Brain microvascular endothelial cell (primary cell): ENCODE measurements at regions not wholly inside any gene's neighbourhood (a gene's known extent, or its start where the extent isn't known, plus 50 kb on each side); places are given as distances from the start of the nearest gene placed in this dataset.

Experiments
- DNase-seq: peaks from one replicate; pipeline ENCODE4 v3.0.0-alpha.2; 2020
- H3K27ac ChIP-seq: fragments of 250-450 bp; sonication (Bioruptor Pico); 2 replicates; pipeline ENCODE4 v1.5.1; 2020; ENCODE audit warnings: mild to moderate bottlenecking, moderate library complexity
- H3K27me3 ChIP-seq: fragments of 250-450 bp; sonication (Bioruptor Pico); replicated peaks from 2 replicates; pipeline ENCODE4 v1.5.1; 2020; ENCODE audit warnings: mild to moderate bottlenecking
- H3K36me3 ChIP-seq: fragments of 250-450 bp; sonication (Bioruptor Pico); replicated peaks from 2 replicates; pipeline ENCODE4 v1.5.1; 2020; ENCODE audit warnings: mild to moderate bottlenecking
- H3K4me3 ChIP-seq: 2 replicates; pipeline ENCODE4 v1.5.1; 2011; ENCODE audit warnings: low read depth, mild to moderate bottlenecking, control low read depth, low read length, moderate library complexity
- in situ Hi-C: cut with HindIII; loops from 2 replicates; pipeline ENCODE4 v1.10.0; 2017; ENCODE audit warnings: low sequenced_read_pairs, low pct_ligation_motif_present
- TF ChIP-seq, protein P1 (sequence below): IDR thresholded peaks from 2 replicates; pipeline ENCODE4 v1.5.1; 2011; ENCODE audit warnings: low read depth, mild to moderate bottlenecking, moderate library complexity, low read length, control low read depth, inconsistent platforms; ENCODE audit errors: missing control alignments

DNA sequence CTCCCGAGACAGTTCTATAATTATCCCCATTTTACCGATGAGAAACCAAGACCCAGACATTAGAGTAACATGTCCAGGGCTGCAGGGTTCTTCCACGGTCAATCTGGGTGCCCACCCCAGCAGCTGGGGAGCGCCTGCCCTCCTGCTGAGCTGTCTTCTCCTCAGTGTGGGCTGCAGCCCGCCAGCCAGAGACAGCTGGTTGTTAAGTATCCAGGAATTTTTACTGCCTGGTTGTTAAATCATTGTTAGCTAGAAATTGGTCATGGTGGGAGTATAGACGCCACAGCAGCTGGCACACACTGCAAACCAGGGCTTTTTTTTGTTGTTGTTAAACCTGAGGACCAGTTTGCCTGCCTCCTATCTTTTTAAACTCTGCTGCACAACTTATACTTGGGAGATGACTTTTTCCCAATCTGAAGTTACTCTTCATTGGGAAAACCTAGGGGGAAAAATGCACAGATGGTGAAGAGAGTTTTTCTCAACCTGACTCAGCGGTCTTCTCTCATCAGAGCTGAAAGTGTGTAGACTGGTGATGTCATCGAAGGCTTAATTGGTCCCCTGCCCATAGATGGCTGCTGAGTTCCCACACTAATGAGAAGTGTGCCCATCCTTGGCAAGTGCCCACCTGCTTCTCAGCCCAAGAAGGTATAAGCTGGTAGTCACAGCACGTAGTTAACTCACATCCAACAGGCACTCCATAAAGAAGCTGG lies 208.6 kb downstream of the DRD1 start:
- TF ChIP-seq, protein P1, sequence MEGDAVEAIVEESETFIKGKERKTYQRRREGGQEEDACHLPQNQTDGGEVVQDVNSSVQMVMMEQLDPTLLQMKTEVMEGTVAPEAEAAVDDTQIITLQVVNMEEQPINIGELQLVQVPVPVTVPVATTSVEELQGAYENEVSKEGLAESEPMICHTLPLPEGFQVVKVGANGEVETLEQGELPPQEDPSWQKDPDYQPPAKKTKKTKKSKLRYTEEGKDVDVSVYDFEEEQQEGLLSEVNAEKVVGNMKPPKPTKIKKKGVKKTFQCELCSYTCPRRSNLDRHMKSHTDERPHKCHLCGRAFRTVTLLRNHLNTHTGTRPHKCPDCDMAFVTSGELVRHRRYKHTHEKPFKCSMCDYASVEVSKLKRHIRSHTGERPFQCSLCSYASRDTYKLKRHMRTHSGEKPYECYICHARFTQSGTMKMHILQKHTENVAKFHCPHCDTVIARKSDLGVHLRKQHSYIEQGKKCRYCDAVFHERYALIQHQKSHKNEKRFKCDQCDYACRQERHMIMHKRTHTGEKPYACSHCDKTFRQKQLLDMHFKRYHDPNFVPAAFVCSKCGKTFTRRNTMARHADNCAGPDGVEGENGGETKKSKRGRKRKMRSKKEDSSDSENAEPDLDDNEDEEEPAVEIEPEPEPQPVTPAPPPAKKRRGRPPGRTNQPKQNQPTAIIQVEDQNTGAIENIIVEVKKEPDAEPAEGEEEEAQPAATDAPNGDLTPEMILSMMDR: no peak
- no peak overlapping the region for H3K4me3 ChIP-seq
- no peak overlapping the region for H3K27ac ChIP-seq

GRCh38 chr5:175230299-175230698 lies 213.7 kb downstream of the DRD1 start:
- Histone ChIP-seq H3K27me3 (no peaks in the 10 kb centered on the region), H3K4me3 (no peak overlapping the region), H3K36me3 (no peaks in the 10 kb centered on the region), H3K27ac (no peak overlapping the region)
- TF ChIP-seq, protein P1: no peak
- DNase-seq: no peak
- in situ Hi-C loops: no loop called here

More for the DNA sequence above, 208.6 kb downstream of the DRD1 start:
- Histone ChIP-seq H3K36me3 (no peaks in the 10 kb centered on the region), H3K27me3 (no peaks in the 10 kb centered on the region)
- DNase-seq: no peak
- in situ Hi-C loops: no loop called here

- no peaks in the 10 kb centered on the region for H3K27me3 ChIP-seq
- no peak overlapping the region for H3K4me3 ChIP-seq
- in situ Hi-C loops: no loop called here
- DNase-seq: no peak
- H3K36me3 ChIP-seq: no peaks in the 10 kb centered on the region
- TF ChIP-seq, protein P1: no peak
- H3K27ac ChIP-seq: no peak overlapping the region
Observed at GRCh38 chr5:175226506-175226905, 217.5 kb downstream of the DRD1 start.

DNA sequence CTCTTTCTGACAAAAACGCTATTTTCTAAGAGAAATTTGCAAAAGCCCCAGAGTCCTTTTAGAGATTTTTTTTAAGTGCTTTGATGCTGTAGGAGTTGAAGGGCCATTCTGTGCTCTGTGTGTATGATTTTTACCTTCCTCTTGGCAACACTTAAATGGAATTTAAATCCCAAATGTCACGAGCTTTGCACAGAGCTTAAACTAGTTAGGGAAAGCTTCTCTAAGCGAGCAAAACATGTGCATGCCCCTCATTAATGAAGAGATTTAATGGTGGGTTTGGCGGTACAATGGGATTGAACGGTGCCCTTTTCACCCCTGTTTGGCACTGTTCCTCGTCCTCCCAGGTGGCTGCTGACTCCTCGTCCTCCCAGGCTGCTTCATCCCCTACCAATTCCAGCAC lies 220.7 kb downstream of the DRD1 start:
- no peaks in the 10 kb centered on the region for H3K36me3 ChIP-seq
- no peak overlapping the region for H3K4me3 ChIP-seq
- no peak for DNase-seq
- TF ChIP-seq, protein P1: no peak
- no peaks in the 10 kb centered on the region for H3K27me3 ChIP-seq
- in situ Hi-C loops: no loop called here
- H3K27ac ChIP-seq: no peak overlapping the region

- TF ChIP-seq, protein P1: no peak
- no peaks in the 10 kb centered on the region for H3K27me3 ChIP-seq
- DNase-seq: no peak
- H3K27ac ChIP-seq: no peak overlapping the region
- no peak overlapping the region for H3K4me3 ChIP-seq
- no peaks in the 10 kb centered on the region for H3K36me3 ChIP-seq
- in situ Hi-C loops: no loop called here
Observed at GRCh38 chr5:175222621-175223020, 221.4 kb downstream of the DRD1 start.

DNA sequence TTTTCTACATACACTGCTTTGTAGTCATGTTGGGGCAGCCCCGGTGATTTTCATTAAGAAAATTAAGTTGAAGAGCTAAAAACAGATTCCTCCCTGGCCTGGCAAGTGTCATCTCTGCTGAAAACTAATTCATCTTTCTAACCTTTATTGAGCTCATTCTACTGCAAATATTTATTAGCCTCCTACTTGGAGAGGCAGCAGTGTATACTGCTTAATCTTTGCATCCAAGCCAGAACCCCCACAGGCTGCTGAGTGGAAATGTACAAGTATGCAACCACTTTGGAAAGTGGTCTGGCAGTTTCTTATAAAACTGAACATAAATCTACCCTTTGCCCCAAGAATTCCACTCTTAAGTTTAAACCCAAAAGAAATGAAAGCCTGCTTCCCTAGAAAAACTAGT lies 223.4 kb downstream of the DRD1 start:
- TF ChIP-seq, protein P1: no peak
- no peak for DNase-seq

More for the DNA sequence above, 223.4 kb downstream of the DRD1 start:
- Histone ChIP-seq H3K4me3 (no peak overlapping the region), H3K27ac (no peak overlapping the region), H3K27me3 (no peaks in the 10 kb centered on the region), H3K36me3 (no peaks in the 10 kb centered on the region)
- in situ Hi-C loops: no loop called here
